MM.1S (cell line): ENCODE measurements at regions not wholly inside any gene's neighbourhood (a gene's known extent, or its start where the extent isn't known, plus 50 kb on each side); places are given as distances from the start of the nearest gene placed in this dataset.

Experiments used
- DNase-seq: peaks from one replicate; pipeline ENCODE4 v3.0.0-alpha.2; 2015
- H2AFZ ChIP-seq: fragments of 300-600 bp; sonication (generic); 2 replicates; pipeline ENCODE4 v1.6.0; 2016; ENCODE audit warnings: antibody characterized with exemption, low read length
- H3F3A ChIP-seq: fragments of 300-600 bp; sonication (generic); 2 replicates; pipeline ENCODE4 v1.6.1; 2016; ENCODE audit warnings: mild to moderate bottlenecking, antibody characterized with exemption, low read length, moderate library complexity, mixed read lengths; ENCODE audit not compliant: insufficient read depth
- H3K27ac ChIP-seq: fragments of 300-600 bp; sonication (generic); 2 replicates; pipeline ENCODE4 v1.5.1; 2016; ENCODE audit warnings: mild to moderate bottlenecking, low read length
- H3K27me3 ChIP-seq: fragments of 300-600 bp; sonication (generic); replicated peaks from 2 replicates; pipeline ENCODE4 v1.6.0; 2016; ENCODE audit warnings: low read length; ENCODE audit not compliant: insufficient read depth
- H3K36me3 ChIP-seq: fragments of 300-600 bp; sonication (generic); replicated peaks from 2 replicates; pipeline ENCODE4 v1.6.1; 2016; ENCODE audit warnings: mild to moderate bottlenecking, low read length, mixed read lengths; ENCODE audit not compliant: insufficient read depth
- H3K4me1 ChIP-seq: fragments of 300-600 bp; sonication (generic); 2 replicates; pipeline ENCODE4 v1.6.1; 2016; ENCODE audit warnings: low read length, mixed read lengths
- H3K4me2 ChIP-seq: fragments of 300-600 bp; sonication (generic); 2 replicates; pipeline ENCODE4 v1.6.0; 2016; ENCODE audit warnings: low read depth, low read length
- H3K4me3 ChIP-seq: fragments of 300-600 bp; sonication (generic); 2 replicates; pipeline ENCODE4 v1.5.1; 2016; ENCODE audit warnings: low read length, mixed read lengths
- H3K79me2 ChIP-seq: fragments of 300-600 bp; sonication (generic); 2 replicates; pipeline ENCODE4 v1.6.1; 2016; ENCODE audit warnings: mixed run types, low read length, mixed read lengths
- H3K9ac ChIP-seq: fragments of 300-600 bp; sonication (generic); 2 replicates; pipeline ENCODE4 v1.6.1; 2016; ENCODE audit warnings: low read length, mixed read lengths
- H3K9me2 ChIP-seq: fragments of 300-600 bp; sonication (generic); replicated peaks from 2 replicates; pipeline ENCODE4 v1.6.1; 2016; ENCODE audit warnings: mild to moderate bottlenecking, low read length, mixed read lengths; ENCODE audit not compliant: insufficient read depth
- H3K9me3 ChIP-seq: fragments of 300-600 bp; sonication (generic); replicated peaks from 2 replicates; pipeline ENCODE4 v1.6.1; 2016; ENCODE audit warnings: mild to moderate bottlenecking, low read length, mixed read lengths; ENCODE audit not compliant: insufficient read depth
- H4K20me1 ChIP-seq: fragments of 300-600 bp; sonication (generic); 2 replicates; pipeline ENCODE4 v1.6.1; 2016; ENCODE audit warnings: mild to moderate bottlenecking, low read length, moderate library complexity, mixed read lengths; ENCODE audit not compliant: insufficient read depth
- EZH2 ChIP-seq: fragments of 300-600 bp; sonication (generic); optimal IDR thresholded peaks from 2 replicates; pipeline ENCODE3; 2017; ENCODE audit warnings: low read depth, mild to moderate bottlenecking, antibody characterized with exemption, low read length, mixed read lengths
- EZH2phosphoT487 ChIP-seq: fragments of 300-600 bp; sonication (generic); IDR thresholded peaks from 2 replicates; pipeline ENCODE4 v1.6.1; 2018; ENCODE audit warnings: antibody characterized with exemption, low read length
- TF ChIP-seq, protein P1 (sequence below): fragments of 300-600 bp; sonication (generic); IDR thresholded peaks from 2 replicates; pipeline ENCODE4 v1.5.1; 2016; ENCODE audit warnings: antibody characterized with exemption, low read length, mixed read lengths

DNA sequence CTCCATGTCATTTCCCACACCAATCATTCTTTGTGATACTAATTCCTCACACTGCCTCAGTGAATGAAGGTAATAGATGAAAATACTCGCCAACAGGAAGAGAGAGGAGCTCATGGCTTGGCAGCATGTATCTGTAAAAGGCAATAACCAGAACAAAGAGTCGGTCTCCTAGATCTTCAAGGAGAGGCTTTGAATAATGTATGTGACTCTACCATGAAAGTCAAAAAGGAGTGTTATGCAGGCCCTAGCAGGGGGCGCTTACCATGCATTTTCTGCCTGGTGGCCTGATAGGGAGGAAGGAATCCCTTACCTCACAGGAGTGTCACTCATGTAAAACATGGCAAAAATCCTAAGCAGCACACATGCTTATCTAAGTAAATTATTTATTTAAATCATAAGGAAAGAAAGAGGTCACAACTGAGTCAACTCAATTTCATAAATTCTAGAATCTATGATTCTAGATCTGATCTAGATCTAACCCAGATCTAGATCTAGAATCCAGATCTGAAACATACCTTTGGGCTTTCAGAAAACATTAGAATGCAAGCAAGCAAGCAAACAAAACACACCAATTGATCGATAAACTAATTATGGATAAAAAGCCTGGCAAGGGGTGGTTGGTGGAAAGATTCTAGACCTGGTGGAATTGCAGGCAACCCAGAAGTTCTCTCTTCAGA lies 226.3 kb upstream of the KLF6 start:
- Histone ChIP-seq H4K20me1 (no peaks in the 10 kb centered on the region), H2AFZ (no peak overlapping the region), H3K9me3 (no peaks in the 10 kb centered on the region), H3K27me3 (no peaks in the 10 kb centered on the region), H3K27ac (no peak overlapping the region), H3K79me2 (no peaks in the 10 kb centered on the region), H3K4me3 (no peak overlapping the region), H3K9ac (no peak overlapping the region), H3F3A (no peaks in the 10 kb centered on the region), H3K4me1 (no peaks in the 10 kb centered on the region), H3K4me2 (no peak overlapping the region), H3K36me3 (no peaks in the 10 kb centered on the region), H3K9me2 (no peaks in the 10 kb centered on the region)
- no peak for DNase-seq
- TF ChIP-seq, protein P1, sequence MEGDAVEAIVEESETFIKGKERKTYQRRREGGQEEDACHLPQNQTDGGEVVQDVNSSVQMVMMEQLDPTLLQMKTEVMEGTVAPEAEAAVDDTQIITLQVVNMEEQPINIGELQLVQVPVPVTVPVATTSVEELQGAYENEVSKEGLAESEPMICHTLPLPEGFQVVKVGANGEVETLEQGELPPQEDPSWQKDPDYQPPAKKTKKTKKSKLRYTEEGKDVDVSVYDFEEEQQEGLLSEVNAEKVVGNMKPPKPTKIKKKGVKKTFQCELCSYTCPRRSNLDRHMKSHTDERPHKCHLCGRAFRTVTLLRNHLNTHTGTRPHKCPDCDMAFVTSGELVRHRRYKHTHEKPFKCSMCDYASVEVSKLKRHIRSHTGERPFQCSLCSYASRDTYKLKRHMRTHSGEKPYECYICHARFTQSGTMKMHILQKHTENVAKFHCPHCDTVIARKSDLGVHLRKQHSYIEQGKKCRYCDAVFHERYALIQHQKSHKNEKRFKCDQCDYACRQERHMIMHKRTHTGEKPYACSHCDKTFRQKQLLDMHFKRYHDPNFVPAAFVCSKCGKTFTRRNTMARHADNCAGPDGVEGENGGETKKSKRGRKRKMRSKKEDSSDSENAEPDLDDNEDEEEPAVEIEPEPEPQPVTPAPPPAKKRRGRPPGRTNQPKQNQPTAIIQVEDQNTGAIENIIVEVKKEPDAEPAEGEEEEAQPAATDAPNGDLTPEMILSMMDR = no peak
- TF ChIP-seq EZH2phosphoT487 (no peak), EZH2 (no peak)

DNA sequence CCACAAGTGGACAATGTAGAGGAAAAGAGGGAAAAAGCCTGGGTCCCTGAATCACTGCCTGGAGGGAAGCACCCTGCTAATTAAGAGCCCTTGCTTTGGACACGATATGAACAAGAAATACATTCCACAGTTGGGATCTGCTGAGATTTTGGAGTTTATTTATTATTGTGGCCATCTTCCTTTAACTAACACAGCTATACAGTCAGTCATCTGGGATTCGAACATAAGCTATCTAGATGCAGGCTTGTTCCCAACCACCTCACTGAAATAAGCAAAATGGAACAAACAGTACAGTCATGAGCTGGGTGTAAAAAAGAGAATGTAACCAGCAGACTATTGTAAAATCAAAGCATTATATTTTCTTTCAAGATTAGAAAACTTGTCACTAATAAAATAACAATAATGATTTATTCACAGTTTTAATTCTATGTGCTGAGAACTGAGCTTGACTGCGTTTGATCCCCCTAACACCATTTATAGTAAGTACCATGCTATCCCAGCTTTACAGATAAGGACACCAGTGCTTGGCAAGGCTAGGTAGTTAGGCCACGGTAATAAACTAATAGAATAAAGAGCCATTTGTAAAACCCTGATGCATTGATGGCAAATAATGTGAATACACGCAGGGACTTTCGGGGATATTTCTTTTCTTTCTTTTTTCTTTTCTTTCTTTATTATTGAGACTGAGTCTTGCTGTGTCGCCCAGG lies 223.8 kb upstream of the KLF6 start:
- no peak overlapping the region for H3K27ac ChIP-seq
- no peaks in the 10 kb centered on the region for H3K27me3 ChIP-seq
- no peak overlapping the region for H2AFZ ChIP-seq
- no peaks in the 10 kb centered on the region for H3K36me3 ChIP-seq
- H3K4me2 ChIP-seq = no peak overlapping the region
- no peaks in the 10 kb centered on the region for H3F3A ChIP-seq
- no peak overlapping the region for H3K4me3 ChIP-seq
- H3K9ac ChIP-seq = no peak overlapping the region
- TF ChIP-seq EZH2phosphoT487 = no peak
- TF ChIP-seq EZH2 = no peak
- TF ChIP-seq, protein P1 = no peak
- DNase-seq = no peak
- no peaks in the 10 kb centered on the region for H3K79me2 ChIP-seq
- no peaks in the 10 kb centered on the region for H3K9me3 ChIP-seq
- H3K9me2 ChIP-seq = no peaks in the 10 kb centered on the region
- H3K4me1 ChIP-seq = no peaks in the 10 kb centered on the region
- no peaks in the 10 kb centered on the region for H4K20me1 ChIP-seq

DNA sequence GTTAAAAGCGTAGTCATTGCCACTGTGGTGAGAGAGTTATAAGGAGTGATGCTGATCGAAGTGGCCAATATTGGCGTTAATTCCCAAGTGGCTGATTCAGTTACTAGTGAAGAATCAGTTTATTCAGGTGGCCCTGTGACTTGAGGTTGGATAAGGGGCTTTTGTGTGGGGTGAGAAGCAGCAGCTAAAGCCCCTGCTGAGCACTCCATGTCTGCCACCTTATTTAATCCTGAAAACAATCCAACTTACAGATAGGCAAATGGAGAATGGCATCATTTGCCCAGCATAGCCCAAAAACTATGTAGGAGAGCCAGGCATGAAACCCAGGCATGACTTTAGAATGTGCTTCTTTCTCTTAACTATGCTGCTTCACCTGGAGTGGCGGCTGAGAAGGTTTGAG lies 222.8 kb upstream of the KLF6 start:
- Histone ChIP-seq H3K27ac (no peak overlapping the region), H3K9me3 (no peaks in the 10 kb centered on the region), H3K9ac (no peak overlapping the region), H3K4me2 (no peak overlapping the region), H3K27me3 (no peaks in the 10 kb centered on the region), H3F3A (no peaks in the 10 kb centered on the region), H3K4me3 (no peak overlapping the region), H4K20me1 (no peaks in the 10 kb centered on the region), H3K36me3 (no peaks in the 10 kb centered on the region), H2AFZ (no peak overlapping the region), H3K79me2 (no peaks in the 10 kb centered on the region), H3K4me1 (no peaks in the 10 kb centered on the region), H3K9me2 (no peaks in the 10 kb centered on the region)
- DNase-seq = no peak
- TF ChIP-seq EZH2 = no peak
- TF ChIP-seq EZH2phosphoT487 = no peak
- TF ChIP-seq, protein P1 = no peak
